HS-27A (cell line): ENCODE measurements at regions not wholly inside any gene's neighbourhood (a gene's known extent, or its start where the extent isn't known, plus 50 kb on each side); places are given as distances from the start of the nearest gene placed in this dataset.
"Not testable (repeated sequence)": the region's sequence is repeated elsewhere in the genome, so short reads cannot be mapped to it uniquely, and the experiment has no call there.

Source experiments
- DNase-seq: peaks from one replicate; pipeline ENCODE4 v3.0.0-alpha.2; 2012; ENCODE audit warnings: low read depth, missing footprints

GRCh38 chr1:219863816-219864215, 64.5 kb downstream of the SLC30A10 start:
- DNase-seq: not testable (repeated sequence)

DNA sequence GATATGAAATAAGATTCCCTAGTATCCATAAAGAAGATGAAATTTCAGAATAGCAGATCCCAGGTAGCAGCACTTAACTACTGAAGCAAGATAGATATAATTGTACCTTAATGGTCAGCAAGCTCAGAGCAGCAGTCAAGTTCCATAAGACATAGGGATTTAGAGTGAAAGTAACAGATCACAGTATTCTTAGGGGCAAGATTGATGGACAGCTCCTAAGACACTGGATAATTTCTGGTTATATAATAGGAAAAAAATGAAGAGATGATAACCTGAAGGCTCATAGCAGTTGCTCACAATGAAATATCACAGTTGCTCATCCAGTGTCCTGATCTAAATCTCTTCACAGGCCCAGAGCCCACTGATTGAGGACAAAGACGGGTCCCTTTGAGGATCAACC, 66.0 kb downstream of the SLC30A10 start:
- DNase-seq: no peak

DNA sequence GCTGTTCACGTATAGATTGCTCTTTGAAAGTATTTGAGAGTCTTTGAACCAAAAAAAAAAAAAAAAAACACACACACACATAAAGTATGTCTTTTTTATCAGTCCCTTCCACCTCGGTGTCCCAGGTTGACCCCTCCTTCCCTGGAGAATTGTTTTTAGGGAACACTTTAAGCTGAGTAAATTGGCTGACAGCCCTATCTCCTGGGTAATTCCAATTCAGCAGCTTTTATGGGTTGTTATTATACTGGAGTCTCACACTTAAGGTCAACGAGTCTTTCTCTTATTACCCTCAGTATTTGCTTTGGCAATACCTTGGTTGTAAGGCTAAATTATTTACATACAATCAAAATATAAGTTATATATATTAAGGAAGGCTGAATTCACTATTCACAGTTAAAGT, 69.4 kb downstream of the SLC30A10 start:
- DNase-seq: no peak

DNA sequence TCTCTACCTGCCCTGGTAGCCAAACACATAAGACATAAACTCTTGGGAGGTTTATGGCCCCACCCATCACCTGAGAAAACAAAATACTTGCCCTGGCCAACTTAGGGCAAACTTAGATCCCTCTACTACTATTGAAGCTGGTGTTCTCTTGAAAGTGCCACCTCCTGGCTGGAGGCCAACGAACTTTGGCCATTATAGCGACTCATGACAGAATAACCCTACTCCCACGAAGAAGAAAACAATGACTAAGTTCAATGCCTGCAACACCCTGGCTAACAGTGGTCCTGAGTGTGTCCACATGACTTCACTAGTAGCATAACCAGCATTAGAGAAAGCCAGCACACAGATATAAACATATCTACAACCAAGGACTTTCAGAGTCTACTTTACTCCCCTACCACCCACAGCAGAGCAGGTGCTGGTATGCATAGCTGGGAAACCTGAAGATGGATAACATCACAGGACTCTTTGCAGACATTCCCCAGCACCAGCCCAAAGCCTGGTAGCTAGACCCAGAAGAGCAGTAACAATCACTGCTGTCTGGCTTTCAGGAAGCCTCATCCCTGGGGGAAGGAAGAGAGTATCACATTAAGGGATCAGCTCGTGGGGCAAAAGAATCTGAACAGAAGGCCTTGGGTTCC, 81.0 kb downstream of the SLC30A10 start:
- DNase-seq: no peak

DNA sequence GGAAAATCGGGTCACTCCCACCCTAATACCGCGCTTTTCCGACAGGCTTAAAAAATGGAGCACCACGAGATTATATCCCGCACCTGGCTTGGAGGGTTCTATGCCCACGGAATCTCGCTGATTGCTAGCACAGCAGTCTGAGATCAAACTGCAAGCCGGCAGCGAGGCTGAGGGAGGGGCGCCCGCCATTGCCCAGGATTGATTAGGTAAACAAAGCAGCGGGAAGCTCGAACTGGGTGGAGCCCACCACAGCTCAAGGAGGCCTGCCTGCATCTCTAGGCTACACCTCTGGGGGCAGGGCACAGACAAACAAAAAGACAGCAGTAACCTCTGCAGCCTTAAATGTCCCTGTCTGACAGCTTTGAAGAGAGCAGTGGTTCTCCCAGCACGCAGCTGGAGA, 88.8 kb downstream of the SLC30A10 start:
- DNase-seq: not testable (repeated sequence)

- no peak for DNase-seq
These were observed 90.4 kb downstream of the SLC30A10 start for GRCh38 chr1:219837994-219838294.

- DNase-seq: peak; percentile 3
These were observed 90.9 kb downstream of the SLC30A10 start for GRCh38 chr1:219837274-219837993.

- DNase-seq: no peak
These were observed 93.9 kb downstream of the SLC30A10 start for GRCh38 chr1:219834314-219834917.

DNA sequence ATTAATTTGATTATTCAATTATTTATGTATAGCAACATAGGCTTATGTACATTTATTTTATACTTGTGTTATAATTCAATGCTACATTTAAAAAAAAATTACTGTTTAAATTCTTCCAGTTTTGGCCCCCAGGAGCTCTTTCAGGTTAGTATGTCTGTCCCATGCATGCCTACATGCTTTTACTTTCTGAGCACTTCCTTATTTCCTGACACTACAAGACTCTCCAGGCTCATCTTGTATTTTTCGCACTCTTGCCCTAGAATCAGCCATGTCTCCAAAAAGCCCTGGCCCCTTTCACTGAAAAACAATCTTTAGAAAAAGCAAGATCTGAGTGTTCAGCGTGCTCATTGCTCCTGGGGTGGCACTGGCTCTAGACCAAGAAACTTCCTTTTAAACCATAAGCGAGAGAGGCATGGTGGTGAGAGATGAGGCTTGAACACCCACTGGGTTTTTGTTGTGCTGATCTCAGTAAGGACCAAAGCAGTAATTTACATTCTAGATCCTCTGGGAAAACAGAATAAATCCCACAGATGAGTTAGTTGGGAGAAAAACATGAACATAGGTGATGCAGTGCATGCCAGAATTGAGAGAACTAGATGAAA, 95.0 kb downstream of the SLC30A10 start:
- DNase-seq: no peak

- no peak for DNase-seq
These were observed 102.1 kb downstream of the SLC30A10 start for GRCh38 chr1:219826290-219826689.

DNA sequence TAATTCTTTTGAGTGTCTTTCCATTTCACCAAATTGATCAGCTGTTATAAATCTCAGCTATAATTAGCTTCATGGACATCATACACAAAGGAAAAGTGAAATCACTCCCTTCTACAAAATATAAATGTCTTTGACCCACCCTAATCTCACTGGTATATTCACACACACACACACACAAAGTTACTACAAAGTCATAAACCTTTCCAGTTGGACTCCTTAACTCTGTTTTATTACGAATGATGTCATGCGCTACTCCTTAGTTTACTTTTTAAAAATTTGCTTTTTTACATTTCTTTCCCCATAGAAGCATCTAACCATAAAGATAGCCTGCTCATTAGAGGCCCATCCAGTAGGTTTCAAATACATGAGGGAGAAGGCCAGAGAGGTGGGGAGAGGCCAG, 103.0 kb downstream of the SLC30A10 start:
- DNase-seq: no peak

GRCh38 chr1:219824338-219824737, 104.0 kb downstream of the SLC30A10 start:
- no peak for DNase-seq

- no peak for DNase-seq
These were observed 107.8 kb downstream of the SLC30A10 start for GRCh38 chr1:219820551-219820950.

- DNase-seq: no peak
These were observed 110.4 kb downstream of the SLC30A10 start for GRCh38 chr1:219817914-219818313.

DNA sequence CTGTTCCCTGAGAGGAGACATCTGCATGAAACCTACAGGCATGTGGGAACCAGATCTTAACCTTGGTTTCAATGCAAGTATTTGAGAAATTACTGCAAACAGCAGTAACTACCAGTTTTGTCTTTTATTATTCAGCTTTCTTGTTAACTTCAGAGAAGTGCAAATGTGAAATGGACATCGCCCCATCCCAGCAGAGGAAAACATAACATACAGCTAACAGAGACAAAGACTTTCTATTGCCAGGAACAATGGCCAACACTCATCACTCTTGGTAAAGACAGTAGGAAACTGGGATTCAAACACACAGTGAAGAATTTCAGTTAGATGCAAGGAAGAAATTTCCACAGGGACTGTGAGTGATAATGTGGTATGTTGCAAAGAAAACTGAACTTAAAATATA, 115.1 kb downstream of the SLC30A10 start:
- no peak for DNase-seq

- no peak for DNase-seq
These were observed 115.7 kb downstream of the SLC30A10 start for GRCh38 chr1:219812491-219813203.

DNA sequence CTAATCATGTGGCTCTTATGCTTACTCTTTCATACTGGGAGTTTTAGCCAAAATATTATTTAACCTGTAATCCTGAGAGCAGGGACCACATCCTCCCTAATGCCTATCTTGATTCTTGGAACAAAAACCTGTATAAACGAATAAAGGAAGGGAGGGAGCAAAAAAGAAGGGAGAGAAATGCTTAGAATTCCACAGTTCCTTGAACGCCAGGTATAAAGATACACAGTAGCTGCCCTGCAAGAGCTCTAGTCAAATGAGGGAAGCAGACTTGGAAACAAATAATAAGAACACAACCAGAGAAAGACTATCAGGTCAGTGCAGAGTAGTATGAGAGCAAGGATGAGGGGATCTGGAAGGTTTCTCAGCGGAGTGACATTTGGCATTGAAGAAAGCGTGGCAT, 116.3 kb downstream of the SLC30A10 start:
- DNase-seq: no peak

DNA sequence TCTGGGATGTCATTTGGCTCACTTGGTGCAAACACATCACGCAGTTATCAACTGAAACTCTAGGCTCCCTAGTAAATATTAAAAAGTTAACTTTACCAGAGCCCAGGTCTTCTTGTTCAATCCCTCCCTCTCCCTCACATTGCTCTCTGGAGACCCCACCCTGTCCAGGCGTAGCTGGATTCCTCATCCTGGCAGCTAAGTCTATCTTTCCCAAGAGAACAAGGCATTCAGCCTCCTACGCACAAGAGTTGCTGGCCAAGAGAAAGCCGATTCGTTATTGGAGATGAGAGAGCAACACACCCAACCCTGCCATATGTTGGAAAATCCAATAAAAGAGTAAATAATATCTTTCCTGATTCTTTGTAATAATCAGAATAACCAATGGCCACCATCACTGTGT, 117.9 kb downstream of the SLC30A10 start:
- DNase-seq: no peak

- DNase-seq: no peak
These were observed 119.6 kb downstream of the SLC30A10 start for GRCh38 chr1:219808790-219809189.

DNA sequence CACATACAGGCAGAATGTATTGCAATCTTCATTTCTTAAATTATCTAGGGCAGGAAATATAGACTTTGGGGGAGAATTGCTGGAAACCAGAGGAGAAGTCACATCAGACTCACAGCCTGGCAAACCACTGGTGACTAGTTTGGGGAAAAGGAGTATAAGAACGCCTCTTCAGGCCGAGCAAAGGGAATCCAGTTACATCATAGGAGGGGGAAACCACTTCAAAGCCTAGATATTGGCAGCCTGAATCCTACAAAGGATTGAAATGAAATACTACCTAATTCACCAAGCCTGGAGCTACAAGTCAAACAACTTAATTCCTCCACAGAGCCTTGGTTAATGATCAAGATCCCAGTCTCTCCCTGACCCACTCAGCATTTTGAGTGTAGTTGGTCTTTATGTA, 121.7 kb downstream of the SLC30A10 start:
- DNase-seq: no peak

GRCh38 chr1:219806020-219806419, 122.3 kb downstream of the SLC30A10 start:
- DNase-seq: no peak

GRCh38 chr1:219805191-219805590, 123.2 kb downstream of the SLC30A10 start:
- no peak for DNase-seq
